AML-193 (cell line): ENCODE measurements at regions not wholly inside any gene's neighbourhood (a gene's known extent, or its start where the extent isn't known, plus 50 kb on each side); places are given as distances from the start of the nearest gene placed in this dataset.

Experiments used
- DNase-seq, 2 experiments: peaks; one replicate each; lab custom pipeline; 2025; lab: John Stamatoyannopoulos, UW

DNA sequence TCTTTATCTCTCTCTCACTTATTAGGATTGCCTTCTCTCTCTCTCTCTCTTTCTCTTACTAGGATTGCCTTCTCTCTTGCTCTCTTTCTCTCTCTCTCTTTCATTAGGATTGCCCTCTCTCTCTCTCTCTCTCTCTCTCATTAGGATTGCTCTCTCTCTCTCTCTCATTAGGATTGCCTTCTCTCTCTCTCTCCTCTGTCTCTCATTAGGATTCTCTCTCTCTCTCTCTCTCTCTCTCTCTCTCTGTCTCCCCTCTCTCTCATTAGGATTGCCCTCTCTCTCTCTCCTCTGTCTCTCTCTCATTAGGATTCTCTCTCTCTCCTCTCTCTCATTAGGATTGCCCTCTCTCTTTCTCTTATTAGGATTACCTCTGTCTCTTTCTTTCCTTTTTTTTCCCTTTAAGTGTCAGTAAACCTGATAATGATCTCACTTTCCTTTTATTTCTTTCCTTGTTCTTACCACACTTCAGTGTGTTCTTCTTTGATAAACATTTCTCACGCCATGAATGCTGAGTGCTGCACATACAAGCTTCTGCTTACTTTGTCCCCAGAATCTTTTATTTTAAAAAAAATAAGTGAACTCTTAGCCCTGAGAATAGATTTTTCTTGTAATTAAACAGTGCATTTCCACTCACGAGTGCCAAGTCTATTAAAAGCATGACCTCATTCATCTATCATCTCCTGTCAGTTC is 243.4 kb upstream of the TBC1D5 start:
- no peak for DNase-seq

- peak; percentile 93 to 95 for DNase-seq
Observed at GRCh38 chr3:17983106-17983505, 240.7 kb upstream of the TBC1D5 start.

- DNase-seq = no peak
Observed at GRCh38 chr3:17982211-17982880, 239.9 kb upstream of the TBC1D5 start.

DNA sequence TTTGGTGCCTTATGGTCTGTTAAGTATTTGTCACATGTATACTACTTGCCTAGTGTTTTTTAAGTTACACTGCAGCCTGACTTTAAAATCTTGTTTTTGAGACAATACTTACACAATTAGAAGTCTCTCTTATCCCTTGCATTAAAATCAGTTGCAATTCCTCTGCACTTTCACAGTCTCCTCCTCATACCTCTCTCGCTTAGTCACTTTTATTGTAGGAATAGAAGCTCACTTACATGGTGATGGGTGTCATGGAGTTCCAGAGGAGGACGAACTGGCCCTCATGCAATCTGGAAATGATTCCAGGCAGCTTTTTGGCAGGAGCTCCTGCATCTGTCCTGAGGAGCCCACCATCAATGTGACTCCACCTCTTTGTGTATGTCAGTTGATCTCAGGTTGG is 238.4 kb upstream of the TBC1D5 start:
- DNase-seq = no peak

- DNase-seq = no peak
Observed at GRCh38 chr3:17979911-17980310, 237.5 kb upstream of the TBC1D5 start.

DNA sequence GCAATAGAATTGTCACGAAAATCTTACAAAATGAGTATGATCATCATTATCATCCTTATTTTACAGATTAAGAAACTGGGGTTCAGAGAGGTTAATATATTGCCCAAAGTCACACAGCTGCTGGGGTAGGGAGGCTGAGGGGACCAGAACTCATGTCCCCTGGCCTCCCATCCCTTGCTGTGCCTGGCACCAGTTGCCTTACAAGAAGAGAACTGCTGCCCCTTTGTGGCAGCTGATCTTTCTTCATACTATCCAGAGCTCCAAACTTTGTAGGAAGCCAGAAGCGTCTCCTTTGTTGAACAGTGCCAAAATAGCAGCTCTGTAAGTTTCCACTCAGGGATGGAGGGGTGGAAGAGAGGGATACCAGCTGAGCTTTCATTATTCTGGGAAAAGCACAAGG is 236.8 kb upstream of the TBC1D5 start:
- peak; percentile 32 to 56 for DNase-seq

- peak in 1 of 2 experiments; percentile 15 for DNase-seq
Observed at GRCh38 chr3:17974206-17974841, 231.9 kb upstream of the TBC1D5 start.

DNA sequence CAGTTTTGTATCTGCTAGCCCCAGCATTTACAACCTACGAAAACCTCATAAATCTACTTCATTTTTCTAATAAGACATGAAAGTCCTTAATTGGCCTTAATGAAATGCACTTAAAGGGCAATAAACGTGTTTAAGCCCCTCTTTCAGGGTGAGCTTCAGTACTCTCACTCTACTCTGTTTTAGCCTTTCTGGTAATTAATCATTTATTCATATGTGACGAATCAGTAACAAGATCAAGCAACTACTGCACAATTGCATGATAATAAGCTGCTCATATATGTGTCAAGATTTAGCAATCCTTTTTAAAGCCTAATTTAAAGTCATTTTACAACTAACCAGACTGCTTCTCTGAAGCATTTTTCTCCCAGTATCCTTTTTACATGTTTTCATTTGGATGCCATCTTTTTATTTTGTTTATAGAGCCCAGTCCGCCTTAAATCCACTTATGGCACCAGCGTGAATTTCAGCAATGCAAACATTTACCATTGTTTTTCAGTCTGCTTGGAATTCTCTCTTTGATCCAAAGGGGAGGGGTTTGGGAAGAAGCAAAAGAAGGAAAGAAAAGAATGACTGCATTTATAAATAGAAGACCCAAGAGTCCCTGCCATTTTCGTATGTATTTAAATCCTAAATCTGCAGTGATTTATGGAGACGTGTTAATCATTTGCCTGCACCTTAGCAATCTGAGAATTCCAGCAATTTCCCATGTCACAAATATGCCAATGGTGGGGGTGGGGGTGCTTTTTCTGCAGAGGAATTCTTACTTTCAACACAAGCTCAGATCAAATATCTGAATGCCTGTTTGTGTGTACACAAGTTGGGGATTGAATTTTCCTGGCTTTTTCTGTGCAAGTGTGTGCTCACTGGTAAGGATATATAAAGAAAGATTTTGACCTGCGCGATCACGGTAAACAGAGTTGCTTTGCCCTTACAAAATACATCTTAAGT is 230.8 kb upstream of the TBC1D5 start:
- no peak for DNase-seq

- DNase-seq = no peak
Observed at GRCh38 chr3:17972476-17972875, 230.0 kb upstream of the TBC1D5 start.

DNA sequence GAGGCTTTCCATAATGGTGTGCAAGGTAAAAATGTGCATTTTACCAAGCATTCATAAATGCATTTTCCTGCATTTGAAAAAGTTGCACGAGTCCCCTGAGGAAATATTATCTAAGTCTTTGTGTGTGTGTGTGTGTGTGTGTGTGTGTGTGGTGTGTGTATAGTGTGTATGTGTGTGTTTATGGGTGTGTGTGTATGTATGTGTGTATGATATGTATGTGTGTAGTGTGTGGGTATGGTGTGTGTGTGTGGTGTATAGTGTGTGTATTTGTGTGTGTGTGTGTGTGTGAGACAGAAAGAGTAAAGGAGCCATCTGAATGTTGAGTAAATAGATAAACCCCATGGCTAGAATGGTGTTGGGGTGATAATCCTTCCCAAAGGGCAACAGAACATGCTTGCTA is 229.6 kb upstream of the TBC1D5 start:
- no peak for DNase-seq

DNA sequence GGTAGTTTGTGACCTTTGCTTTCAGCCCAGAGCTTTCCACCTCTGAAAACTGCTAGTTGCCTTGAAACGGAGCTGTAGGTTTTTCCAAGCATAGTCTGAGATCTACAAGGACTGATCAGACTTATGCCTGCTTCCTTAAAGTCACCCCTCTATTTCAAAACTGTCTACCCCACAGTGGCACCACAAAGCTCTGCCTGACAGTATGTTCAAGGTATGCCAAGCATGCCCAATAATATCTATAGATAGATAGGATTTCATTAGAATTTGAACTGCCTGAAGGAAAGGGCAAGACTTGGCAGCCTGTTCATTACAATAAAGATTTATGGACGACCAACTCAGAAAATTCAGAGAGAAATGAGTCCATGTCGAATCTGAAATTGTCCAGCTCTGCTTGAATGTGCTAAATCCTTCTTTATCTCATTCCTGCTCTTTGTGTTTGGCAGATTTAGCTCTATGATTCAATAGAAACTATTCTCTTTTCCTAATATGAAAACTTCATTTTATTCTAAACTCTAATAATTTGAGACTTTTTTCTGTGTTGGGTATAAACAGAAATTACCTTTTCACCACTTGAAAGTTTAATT is 227.6 kb upstream of the TBC1D5 start:
- DNase-seq = no peak

GRCh38 chr3:17969244-17969643 is 226.8 kb upstream of the TBC1D5 start:
- DNase-seq = no peak

DNA sequence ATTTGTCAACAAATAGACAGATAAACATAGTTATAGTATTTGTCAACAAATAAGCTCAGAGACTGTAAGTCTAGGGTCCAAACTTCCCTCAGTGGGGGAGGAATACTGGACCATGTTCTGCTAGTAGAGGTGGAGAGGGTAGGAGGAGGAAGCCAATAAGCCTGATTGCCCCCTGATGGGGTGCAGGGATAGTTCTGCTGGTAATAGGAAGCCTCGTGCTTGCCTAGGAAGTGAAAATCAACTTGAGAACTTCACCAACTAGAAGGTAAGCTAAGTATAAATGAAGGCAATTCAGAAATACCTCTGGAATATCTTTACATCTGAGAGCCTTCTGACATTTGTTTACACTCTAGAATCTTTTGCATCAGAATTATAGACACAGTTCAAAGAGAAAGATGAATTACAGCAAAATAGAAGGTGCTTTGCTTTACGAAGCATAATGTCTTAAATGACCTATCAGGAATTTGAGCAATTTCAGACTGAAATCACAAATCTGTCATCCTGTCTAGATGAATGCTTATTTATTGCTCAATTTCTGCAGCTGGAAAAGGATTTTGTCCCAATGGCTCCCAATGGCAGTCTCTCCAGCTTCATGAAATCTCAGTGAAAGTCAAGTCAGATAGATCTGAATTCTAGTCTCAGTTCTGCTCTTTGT is 225.6 kb upstream of the TBC1D5 start:
- no peak for DNase-seq

DNA sequence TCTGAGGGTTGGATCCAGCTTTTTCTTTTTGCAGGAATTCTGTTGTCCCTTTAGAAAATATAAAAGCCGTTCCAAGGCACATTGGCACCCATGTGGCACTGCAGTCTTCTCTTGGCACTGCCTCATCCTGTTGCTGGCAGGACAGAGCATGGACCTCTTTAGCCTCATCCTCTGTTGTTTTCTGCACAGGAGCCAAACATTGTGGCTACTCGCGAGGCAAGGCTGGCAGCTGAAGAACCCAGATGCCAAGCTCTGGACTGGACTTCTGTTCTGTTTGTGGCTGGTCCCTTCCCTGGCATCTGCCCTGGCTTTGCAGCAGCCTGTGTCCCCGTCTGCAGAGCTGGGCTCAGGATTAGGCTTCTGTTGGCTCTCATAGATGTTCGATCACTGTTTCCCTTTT is 224.7 kb upstream of the TBC1D5 start:
- DNase-seq = no peak

DNA sequence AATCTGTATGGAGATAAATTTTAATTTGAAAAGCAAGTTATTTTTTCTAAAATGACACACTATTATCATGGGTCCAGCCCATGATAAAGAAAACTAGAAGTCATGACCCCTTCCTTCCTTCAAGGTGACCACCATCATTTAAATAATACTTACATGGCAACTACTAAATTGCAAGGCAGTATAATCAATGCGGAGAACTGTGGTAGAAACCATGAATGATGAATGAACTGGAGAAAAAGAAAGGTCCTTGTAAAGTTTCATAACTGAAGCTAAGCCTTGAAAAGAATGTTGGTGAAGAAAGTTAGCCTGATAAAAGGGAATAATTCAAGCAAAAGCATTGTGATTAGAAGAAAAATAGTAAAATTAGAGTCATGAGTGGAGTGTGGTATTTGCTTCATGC is 222.9 kb upstream of the TBC1D5 start:
- DNase-seq = no peak

DNA sequence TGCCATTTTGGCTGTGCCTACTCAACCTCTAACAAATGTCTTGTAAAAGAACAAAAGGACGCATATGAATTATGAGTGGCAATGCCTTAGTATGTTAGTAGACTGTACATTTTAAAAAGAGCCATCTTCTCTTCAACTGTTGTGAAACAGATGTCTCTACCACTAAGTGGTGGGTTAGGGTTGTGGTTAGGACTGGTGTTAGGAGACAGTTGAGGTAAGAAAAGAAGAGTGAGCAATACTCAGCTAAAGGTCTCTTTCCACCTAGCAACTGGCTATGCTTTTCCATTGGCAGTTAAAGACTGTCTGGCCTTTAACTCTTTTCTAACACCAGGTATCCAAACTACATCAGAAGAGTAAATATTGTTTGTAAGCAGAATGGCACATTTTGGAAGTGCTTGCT is 221.7 kb upstream of the TBC1D5 start:
- DNase-seq = peak; percentile 83 to 92

DNA sequence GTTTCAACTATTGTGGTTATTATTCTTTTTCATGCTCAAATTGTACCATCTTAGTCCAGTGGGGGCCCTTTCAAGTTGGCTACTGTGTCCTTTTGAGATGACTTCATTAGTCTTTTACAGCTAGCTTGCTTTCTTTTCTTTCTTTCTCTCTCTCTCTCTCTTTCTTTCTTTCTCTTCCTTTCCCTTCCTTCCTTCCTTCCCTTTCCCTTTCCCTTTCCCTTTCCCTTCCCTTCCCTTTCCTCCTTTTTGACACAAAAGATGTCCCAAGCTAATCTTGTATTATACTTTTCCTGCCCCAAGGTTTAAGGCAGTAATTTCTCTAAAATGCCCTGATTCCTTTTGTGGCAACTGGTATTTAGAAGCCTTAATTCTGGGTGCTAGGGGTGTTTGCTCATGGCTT is 213.0 kb upstream of the TBC1D5 start:
- no peak for DNase-seq

- no peak for DNase-seq
Observed at GRCh38 chr3:17954801-17955200, 212.4 kb upstream of the TBC1D5 start.

DNA sequence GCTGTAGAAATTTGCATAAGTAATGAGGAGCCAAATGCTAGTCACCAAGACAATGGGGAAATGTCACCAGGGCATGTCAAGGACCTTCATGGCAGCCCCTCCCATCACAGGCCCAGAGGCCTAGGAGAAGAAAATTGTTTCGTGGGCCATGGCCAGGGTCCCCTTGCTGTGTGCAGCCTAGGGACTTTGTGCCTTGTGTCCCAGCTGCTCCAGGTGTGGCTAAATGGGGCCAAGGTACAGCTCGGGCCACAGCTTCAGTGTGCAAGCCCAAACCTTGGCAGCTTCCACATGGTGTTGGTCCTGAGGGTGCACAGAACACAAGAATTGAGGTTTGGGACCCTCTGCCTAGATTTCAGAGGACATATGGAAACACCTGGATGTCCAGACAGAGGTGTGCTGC is 208.8 kb upstream of the TBC1D5 start:
- DNase-seq = no peak

GRCh38 chr3:17949101-17949500 is 206.7 kb upstream of the TBC1D5 start:
- DNase-seq = no peak

DNA sequence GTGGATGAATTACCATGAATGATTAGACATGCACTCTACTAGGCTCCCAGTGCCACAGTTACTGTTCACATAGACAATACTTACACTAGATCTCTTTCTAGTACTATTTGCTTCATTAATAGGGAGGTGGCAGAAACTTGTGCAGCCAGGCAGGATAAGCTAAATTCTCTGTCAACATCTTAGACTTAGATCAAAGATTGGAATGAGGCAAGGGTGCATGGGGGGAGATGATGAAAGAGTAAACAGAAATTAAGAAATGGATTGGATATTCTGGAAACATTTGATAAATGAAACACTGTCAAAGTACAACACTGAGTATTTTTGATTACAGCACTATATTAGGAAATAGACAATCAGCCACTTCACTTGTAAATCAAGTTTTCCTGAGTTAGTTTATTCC is 205.4 kb upstream of the TBC1D5 start:
- DNase-seq = no peak
